Neuron (in vitro differentiated cells): ENCODE measurements at regions not wholly inside any gene's neighbourhood (a gene's known extent, or its start where the extent isn't known, plus 50 kb on each side); places are given as distances from the start of the nearest gene placed in this dataset.
"Not testable (repeated sequence)": the region's sequence is repeated elsewhere in the genome, so short reads cannot be mapped to it uniquely, and the experiment has no call there.

Experiments used
- H2AFZ ChIP-seq: one replicate; pipeline ENCODE4 v1.6.1; 2013; ENCODE audit warnings: low read depth, mild to moderate bottlenecking, inconsistent platforms, low read length, moderate library complexity
- H3K27me3 ChIP-seq: one replicate; pipeline ENCODE4 v1.6.1; 2013; ENCODE audit warnings: low read length; ENCODE audit not compliant: insufficient read depth
- H3K36me3 ChIP-seq: one replicate; pipeline ENCODE4 v1.6.1; 2013; ENCODE audit warnings: low read length; ENCODE audit not compliant: insufficient read depth
- H3K4me1 ChIP-seq: one replicate; pipeline ENCODE4 v1.6.1; 2013; ENCODE audit warnings: low read length; ENCODE audit not compliant: insufficient read depth
- H3K4me3 ChIP-seq: 2 replicates; pipeline ENCODE4 v1.5.1; 2013; ENCODE audit warnings: mild to moderate bottlenecking, low read length, moderate library complexity
- H3K9me3 ChIP-seq: one replicate; pipeline ENCODE4 v1.6.1; 2013; ENCODE audit warnings: low read length

DNA sequence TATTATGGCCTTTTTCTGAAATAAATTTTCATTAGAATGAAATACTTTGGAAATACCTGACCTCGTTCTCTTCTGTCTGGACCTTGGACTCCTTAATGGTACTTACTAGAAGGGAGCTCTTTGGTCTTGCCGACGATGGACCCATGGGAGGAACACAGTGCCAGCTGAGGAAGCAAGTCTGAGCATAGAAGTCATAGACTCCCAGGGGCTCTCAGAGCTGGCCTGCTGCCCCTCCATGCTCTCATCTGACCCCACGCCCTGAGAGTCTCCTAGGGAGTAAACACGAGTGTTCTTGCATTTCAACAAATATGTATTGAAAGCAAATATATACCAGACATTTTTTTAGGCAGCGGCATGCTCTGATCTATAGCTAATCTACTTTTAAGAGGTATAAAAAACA, 87.8 kb downstream of the PLEKHG1 start:
- Histone ChIP-seq H2AFZ (no peak overlapping the region), H3K36me3 (no peaks in the 10 kb centered on the region), H3K4me3 (no peak overlapping the region), H3K4me1 (no peaks in the 10 kb centered on the region), H3K27me3 (no peaks in the 10 kb centered on the region), H3K9me3 (peaks cover 7% of the 10 kb centered on the region)

DNA sequence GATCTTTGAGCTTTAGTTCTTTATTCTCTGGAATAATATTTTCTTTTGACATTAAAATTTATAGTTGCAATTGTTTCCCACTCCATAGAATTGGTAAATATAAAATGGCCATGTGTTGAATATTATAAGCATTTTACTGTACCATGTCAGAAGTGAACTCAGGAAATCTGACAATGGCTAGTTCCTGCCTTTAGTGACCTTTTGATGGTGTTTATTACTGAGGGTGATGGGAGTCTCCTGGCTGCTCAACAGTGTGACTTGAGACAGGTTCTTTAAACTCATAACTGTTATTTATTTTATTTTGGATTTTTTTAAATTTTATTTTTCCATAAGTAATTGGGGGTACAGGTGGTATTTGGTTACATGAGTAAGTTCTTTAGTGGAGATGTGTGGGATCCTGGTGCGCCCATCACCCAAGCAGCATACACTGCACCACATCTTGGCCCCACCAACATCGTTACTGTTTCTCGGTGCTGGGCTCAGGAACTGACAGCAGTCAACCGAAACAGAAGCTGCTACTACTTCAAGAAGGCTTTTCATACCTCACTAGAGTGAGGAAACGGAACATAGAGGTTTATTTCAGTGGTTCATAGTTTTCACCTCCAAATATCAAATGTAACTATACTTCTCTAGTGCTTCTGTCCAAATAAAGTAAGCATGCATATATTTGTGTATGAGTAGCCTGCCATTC, 90.4 kb downstream of the PLEKHG1 start:
- Histone ChIP-seq H3K9me3 (peaks cover 3% of the 10 kb centered on the region), H3K27me3 (no peaks in the 10 kb centered on the region), H2AFZ (no peak overlapping the region), H3K4me1 (peaks cover 5% of the 10 kb centered on the region), H3K4me3 (no peak overlapping the region), H3K36me3 (no peaks in the 10 kb centered on the region)

DNA sequence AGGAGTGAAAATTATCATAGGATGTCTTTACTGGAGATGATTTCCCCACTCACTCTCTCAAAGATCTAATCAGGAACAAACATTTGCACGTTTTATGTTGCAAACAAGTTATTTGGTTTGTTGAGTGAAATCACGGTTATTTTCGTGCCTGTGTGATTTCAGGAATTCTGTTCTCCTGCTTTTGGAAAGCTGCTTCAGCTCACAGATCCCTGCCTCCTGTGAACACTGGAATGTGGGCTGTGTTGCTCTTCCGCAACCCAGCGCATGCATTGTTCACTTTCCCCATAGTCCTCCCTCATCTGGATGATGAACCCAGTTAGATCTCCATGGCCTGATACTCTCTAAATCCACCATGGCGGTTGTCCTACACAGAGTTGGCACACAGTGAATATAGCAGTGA, 91.0 kb downstream of the PLEKHG1 start:
- H3K36me3 ChIP-seq, result no peaks in the 10 kb centered on the region
- H3K4me1 ChIP-seq, result peaks cover 7% of the 10 kb centered on the region
- no peaks in the 10 kb centered on the region for H3K9me3 ChIP-seq
- H3K4me3 ChIP-seq, result no peak overlapping the region
- H2AFZ ChIP-seq, result no peak overlapping the region
- no peaks in the 10 kb centered on the region for H3K27me3 ChIP-seq

DNA sequence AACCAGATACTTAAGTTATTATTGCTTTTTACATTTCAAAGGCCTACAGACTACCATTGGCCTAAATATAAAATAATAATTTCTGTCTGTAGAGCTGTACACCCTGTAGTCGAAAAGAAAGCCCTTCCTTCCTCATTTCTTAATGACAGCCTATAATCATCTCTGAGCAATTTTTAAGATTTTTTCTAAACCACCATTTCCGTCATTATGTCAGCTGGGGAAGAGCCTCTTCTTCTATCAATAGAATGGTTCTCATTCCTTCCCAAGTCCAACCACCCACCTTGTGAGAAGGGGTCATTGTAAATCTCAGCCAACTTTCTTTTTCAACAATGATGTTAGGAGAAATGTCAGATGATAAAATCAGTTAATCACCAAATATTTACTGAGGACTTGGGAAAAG, 91.8 kb downstream of the PLEKHG1 start:
- H3K4me3 ChIP-seq, result no peak overlapping the region
- H3K27me3 ChIP-seq, result no peaks in the 10 kb centered on the region

DNA sequence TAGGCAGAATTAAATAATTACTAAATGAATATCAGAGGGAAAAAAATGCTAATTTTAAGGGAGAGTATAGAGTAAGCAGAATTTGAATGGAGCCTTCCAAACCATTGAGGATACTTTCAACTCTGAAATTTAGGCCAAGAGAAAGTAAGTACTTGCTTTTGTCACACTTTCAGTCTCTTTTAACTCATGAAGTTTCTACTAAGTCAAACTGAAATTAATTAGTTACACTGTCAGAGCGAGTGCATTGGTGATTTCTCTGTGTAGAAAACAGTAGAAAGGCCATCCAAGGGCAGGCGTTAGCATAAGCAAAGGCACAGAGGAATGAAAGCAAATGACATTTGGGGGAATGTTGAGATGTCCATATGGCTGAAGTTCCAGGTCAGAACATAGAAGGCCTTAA, 92.9 kb downstream of the PLEKHG1 start:
- Histone ChIP-seq H3K4me1 (peaks cover 12% of the 10 kb centered on the region), H3K4me3 (no peak overlapping the region), H2AFZ (no peak overlapping the region), H3K9me3 (no peaks in the 10 kb centered on the region), H3K27me3 (no peaks in the 10 kb centered on the region), H3K36me3 (no peaks in the 10 kb centered on the region)

More for the DNA sequence above, 91.8 kb downstream of the PLEKHG1 start:
- Histone ChIP-seq H3K36me3 (no peaks in the 10 kb centered on the region), H3K4me1 (peaks cover 7% of the 10 kb centered on the region), H3K9me3 (no peaks in the 10 kb centered on the region), H2AFZ (no peak overlapping the region)

DNA sequence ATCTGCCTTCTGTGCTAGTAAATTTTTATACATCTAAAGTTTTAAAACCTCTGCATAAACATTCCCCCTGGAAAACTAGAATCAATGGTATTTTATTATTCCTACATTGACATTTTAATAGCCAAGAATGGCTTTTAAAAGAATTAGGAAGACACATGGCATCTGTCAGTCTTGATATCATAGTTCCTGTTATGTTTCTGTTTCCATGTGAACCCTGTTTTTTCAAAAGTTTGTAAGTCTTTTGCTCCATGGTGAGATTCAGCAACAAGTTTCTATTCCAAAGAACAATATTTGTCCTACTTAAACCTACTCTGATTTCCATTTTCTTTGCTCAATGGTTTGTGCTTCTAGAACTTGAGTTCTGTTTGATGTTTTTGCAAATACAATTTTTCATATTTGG, 95.2 kb downstream of the PLEKHG1 start:
- H3K36me3 ChIP-seq, result no peaks in the 10 kb centered on the region
- H3K4me3 ChIP-seq, result no peak overlapping the region

DNA sequence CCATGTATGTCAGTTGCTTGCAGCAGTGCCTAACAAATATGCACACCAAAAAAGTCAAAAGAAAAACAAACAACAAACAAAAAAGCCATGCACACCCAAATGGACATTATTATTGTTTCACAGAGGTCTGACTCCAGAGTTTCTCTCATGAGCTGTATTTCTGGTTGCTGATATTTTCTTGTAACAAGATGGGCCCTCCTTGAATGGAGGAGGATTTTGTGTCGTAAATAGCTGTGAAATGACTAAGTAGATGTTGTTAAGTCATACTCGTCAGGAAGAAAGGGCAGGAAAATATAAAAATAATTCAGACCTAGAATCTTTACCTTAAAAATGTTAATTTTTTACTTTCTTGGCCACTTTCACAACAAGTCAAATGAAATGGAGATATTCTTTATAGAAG, 96.0 kb downstream of the PLEKHG1 start:
- H3K9me3 ChIP-seq, result no peaks in the 10 kb centered on the region
- peaks cover 13% of the 10 kb centered on the region for H3K4me1 ChIP-seq
- H3K36me3 ChIP-seq, result no peaks in the 10 kb centered on the region
- no peak overlapping the region for H2AFZ ChIP-seq
- H3K4me3 ChIP-seq, result no peak overlapping the region
- H3K27me3 ChIP-seq, result no peaks in the 10 kb centered on the region

More for the DNA sequence above, 95.2 kb downstream of the PLEKHG1 start:
- no peak overlapping the region for H2AFZ ChIP-seq
- H3K27me3 ChIP-seq, result no peaks in the 10 kb centered on the region
- peaks cover 13% of the 10 kb centered on the region for H3K4me1 ChIP-seq
- H3K9me3 ChIP-seq, result no peaks in the 10 kb centered on the region

DNA sequence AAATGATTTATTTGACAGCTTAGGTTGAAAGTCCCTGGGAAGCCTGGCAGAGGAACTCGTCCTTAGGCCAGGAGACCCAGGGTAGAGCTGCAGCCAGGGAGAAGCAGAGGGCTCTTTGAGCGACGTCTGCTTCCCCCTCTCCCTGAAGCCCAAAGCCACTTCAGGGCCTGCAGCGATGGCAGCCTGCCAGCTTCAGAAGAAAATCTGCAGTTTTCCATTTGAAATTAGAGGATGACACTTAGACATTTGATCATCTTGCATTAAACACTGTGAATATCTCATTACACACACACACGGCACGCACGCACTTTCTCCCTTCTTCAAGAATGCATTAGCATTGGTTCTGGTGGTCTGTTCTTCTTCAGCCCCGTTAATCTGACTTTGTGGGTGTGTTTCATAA, 96.5 kb downstream of the PLEKHG1 start:
- Histone ChIP-seq H3K36me3 (no peaks in the 10 kb centered on the region), H3K4me3 (no peak overlapping the region), H2AFZ (no peak overlapping the region), H3K4me1 (peaks cover 13% of the 10 kb centered on the region), H3K27me3 (no peaks in the 10 kb centered on the region), H3K9me3 (no peaks in the 10 kb centered on the region)

DNA sequence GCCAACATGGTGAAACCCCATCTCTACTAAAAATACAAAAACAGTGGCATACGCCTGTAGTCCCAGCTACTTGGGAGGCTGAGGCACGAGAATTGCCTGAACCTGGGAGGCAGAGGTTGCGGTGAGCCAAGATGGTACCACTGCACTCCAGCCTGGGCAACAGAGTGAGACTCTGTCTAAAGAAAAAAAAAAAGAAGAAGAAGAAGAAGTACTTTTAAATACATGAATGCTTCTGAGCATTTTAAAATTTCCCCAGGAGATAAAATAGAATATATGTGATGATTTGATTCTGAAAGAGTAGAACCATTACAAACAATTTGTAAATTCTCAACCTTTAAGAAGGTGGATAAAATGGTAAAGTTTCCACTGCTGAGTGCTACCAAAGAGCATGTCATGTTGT, 97.2 kb downstream of the PLEKHG1 start:
- H3K9me3 ChIP-seq, H3K27me3 ChIP-seq, H3K36me3 ChIP-seq, H3K4me3 ChIP-seq, H2AFZ ChIP-seq: not testable (repeated sequence)
- peaks cover 13% of the 10 kb centered on the region for H3K4me1 ChIP-seq

DNA sequence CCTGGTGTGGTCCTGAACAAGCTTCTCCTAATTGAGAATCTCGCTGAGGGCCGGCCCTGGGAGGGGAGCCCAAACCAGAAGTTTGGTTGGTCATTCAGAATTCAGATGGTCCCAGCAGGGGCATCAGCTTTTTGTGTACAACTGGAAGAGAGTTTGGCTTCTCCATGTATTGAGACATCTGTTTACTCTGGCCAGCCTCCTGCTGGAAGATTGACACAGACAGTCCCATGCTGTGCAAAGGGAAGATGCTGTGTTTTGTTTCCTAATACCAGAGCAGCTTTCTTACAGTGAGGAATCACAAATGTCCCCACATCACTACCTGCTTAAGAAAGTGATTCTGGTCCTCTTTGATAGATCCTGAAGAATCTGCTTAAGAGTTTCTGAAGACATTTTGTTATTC, 97.8 kb downstream of the PLEKHG1 start:
- Histone ChIP-seq H3K27me3 (no peaks in the 10 kb centered on the region), H3K36me3 (no peaks in the 10 kb centered on the region), H2AFZ (no peak overlapping the region), H3K9me3 (no peaks in the 10 kb centered on the region), H3K4me1 (peaks cover 13% of the 10 kb centered on the region), H3K4me3 (no peak overlapping the region)

DNA sequence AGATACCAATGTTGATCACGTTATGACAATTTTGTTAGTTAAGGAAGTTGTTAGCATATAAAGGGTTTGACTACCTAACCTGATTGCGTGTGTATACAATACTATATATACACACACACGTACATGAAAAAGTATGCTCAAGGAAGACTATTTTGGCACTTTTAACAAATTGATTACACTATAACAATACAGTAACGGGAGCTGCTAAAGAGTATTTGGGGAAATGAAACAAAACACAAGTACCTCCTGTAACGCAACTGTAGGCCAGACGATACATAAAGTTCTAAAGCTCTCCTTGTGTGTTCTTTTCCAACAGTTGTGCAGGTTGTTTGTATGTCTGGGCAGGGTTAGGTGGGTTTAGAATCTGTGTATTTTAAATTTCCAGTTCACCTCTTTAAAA, 98.7 kb downstream of the PLEKHG1 start:
- no peak overlapping the region for H2AFZ ChIP-seq
- H3K36me3 ChIP-seq, result no peaks in the 10 kb centered on the region
- peaks cover 13% of the 10 kb centered on the region for H3K4me1 ChIP-seq
- H3K9me3 ChIP-seq, result no peaks in the 10 kb centered on the region
- no peak overlapping the region for H3K4me3 ChIP-seq
- H3K27me3 ChIP-seq, result no peaks in the 10 kb centered on the region

DNA sequence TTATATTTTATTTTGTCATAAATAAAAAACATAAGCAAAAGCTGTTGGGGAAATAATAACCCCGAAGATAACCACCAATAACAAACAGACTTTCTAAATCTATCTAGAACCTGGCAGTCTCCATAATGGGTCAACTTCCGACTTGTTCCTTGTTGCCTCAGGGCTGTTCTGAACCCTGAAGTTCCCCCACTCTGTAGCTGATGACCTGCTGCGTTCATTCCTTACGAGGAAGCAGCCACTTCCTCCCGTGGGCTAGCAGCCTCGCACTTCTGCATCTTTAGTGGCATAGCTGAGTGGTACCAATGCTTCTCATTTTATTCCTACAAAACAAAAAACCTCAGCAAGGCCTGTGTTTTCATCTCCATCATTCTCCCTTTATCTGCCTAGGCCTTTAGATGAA, 103.0 kb downstream of the PLEKHG1 start:
- Histone ChIP-seq H3K9me3 (no peaks in the 10 kb centered on the region), H3K27me3 (no peaks in the 10 kb centered on the region), H3K4me3 (no peak overlapping the region), H3K4me1 (no peaks in the 10 kb centered on the region), H3K36me3 (no peaks in the 10 kb centered on the region), H2AFZ (no peak overlapping the region)

DNA sequence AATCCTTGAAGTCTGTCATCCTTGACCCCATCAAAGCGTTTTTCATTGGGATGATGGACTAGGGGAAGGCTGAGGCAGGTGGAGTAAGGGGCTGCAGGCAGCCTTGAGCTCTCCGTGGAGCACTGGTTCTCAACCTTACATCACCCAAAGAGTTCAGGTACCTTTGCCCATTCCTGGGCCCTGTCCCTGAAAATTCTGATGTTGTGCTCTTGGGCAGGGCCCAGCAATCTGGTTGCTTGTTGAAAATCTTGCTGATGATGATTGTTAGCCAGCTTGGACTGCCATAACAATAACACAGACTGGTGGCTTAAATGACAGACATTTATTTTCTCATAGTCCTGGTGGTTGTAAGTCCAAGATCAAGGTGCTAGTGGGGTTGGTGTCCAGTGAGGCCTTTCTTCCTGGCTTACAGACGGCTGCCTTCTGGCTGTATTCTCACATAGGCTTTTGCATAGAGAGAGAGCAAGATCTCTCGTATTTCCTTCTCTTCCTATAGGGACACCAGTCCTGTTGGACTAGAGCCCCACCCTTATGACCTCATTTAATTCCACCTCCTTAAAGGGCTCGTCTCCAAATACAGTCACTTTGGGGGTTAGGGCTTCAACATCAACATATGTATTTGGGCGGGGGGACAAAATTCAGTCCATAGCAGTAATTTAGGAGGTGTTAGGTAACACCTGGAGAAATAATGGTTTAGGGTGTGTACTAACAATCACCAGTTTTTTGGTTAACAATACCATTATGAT, 104.9 kb downstream of the PLEKHG1 start:
- H2AFZ ChIP-seq, result no peak overlapping the region
- H3K36me3 ChIP-seq, result no peaks in the 10 kb centered on the region

More for the DNA sequence above, 104.9 kb downstream of the PLEKHG1 start:
- no peaks in the 10 kb centered on the region for H3K9me3 ChIP-seq
- no peak overlapping the region for H3K4me3 ChIP-seq
- H3K4me1 ChIP-seq, result no peaks in the 10 kb centered on the region
- no peaks in the 10 kb centered on the region for H3K27me3 ChIP-seq
